Neural cell (in vitro differentiated cells): ENCODE measurements at regions not wholly inside any gene's neighbourhood (a gene's known extent, or its start where the extent isn't known, plus 50 kb on each side); places are given as distances from the start of the nearest gene placed in this dataset.

Source experiments
- EP300 ChIP-seq: fragments of 450-650 bp; conservative IDR thresholded peaks from 2 replicates; pipeline ENCODE4 v1.6.1; 2014; ENCODE audit warnings: antibody characterized with exemption, mild to moderate bottlenecking, moderate library complexity; ENCODE audit not compliant: poor library complexity, severe bottlenecking
- EZH2 ChIP-seq: fragments of 200-600, 300-800 bp; shearing (Covaris generic), sonication (generic); IDR thresholded peaks from 2 replicates; pipeline ENCODE4 v1.6.1; 2014; ENCODE audit warnings: antibody characterized with exemption, low read length, borderline replicate concordance, mild to moderate bottlenecking; ENCODE audit not compliant: insufficient read depth, poor library complexity, severe bottlenecking
- TF ChIP-seq, protein P1 (sequence below): fragments of 450-650 bp; IDR thresholded peaks from 2 replicates; pipeline ENCODE4 v1.5.1; 2014; ENCODE audit warnings: antibody characterized with exemption, mild to moderate bottlenecking, moderate library complexity; ENCODE audit not compliant: poor library complexity, severe bottlenecking

GRCh38 chr21:21845901-21846300, 847.7 kb downstream of the NCAM2 start:
- TF ChIP-seq, protein P1, sequence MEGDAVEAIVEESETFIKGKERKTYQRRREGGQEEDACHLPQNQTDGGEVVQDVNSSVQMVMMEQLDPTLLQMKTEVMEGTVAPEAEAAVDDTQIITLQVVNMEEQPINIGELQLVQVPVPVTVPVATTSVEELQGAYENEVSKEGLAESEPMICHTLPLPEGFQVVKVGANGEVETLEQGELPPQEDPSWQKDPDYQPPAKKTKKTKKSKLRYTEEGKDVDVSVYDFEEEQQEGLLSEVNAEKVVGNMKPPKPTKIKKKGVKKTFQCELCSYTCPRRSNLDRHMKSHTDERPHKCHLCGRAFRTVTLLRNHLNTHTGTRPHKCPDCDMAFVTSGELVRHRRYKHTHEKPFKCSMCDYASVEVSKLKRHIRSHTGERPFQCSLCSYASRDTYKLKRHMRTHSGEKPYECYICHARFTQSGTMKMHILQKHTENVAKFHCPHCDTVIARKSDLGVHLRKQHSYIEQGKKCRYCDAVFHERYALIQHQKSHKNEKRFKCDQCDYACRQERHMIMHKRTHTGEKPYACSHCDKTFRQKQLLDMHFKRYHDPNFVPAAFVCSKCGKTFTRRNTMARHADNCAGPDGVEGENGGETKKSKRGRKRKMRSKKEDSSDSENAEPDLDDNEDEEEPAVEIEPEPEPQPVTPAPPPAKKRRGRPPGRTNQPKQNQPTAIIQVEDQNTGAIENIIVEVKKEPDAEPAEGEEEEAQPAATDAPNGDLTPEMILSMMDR = no peak
- TF ChIP-seq EZH2 (no peak), EP300 (no peak)
